HG02571 (cell line): ENCODE measurements at regions not wholly inside any gene's neighbourhood (a gene's known extent, or its start where the extent isn't known, plus 50 kb on each side); places are given as distances from the start of the nearest gene placed in this dataset.
"Not testable (repeated sequence)": the region's sequence is repeated elsewhere in the genome, so short reads cannot be mapped to it uniquely, and the experiment has no call there.

Source experiments
- ATAC-seq: cut with Tn5 transposase; IDR thresholded peaks from one replicate; pipeline ENCODE4 v1.9.1; 2021; ENCODE audit warnings: mild to moderate bottlenecking, moderate library complexity; ENCODE audit not compliant: unreplicated experiment

GRCh38 chr10:25076506-25077177 is 60.2 kb downstream of the THNSL1 start:
- no peak for ATAC-seq

DNA sequence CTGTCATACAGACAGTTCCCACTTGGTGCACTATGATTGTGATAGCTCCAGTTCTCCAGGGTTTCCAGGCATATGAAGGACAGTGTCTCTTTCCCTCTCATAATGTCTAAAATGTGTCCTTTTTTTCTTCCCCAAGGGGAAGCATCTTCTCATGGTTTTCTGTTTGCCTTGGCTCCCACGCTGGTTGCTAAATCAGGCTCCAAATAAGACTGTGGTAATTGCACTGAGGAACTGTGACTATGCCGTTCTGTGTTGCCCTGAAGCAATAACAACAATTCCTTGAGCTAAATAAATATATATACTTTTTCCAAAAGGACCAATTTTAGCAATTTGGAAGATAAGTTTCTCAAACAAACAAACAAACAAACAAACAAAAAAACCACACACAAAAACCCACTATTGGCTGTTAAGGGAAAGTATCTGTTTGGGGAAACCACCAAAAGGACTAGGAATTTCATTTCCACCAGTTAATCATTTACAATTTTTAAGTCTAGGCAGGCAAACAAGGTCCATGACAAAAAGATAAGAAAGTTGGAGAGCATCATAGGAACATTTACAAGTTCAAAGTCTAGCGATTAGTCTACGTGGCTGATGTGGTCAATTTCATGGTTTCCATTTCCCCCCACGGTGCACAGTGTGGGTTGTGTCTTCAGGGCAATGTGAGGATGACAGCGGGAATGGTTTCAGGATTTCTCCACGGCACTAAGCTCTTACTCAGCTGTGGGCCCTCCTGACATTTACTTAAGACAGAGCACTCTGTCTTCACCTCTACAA is 62.4 kb downstream of the THNSL1 start:
- ATAC-seq = no peak

DNA sequence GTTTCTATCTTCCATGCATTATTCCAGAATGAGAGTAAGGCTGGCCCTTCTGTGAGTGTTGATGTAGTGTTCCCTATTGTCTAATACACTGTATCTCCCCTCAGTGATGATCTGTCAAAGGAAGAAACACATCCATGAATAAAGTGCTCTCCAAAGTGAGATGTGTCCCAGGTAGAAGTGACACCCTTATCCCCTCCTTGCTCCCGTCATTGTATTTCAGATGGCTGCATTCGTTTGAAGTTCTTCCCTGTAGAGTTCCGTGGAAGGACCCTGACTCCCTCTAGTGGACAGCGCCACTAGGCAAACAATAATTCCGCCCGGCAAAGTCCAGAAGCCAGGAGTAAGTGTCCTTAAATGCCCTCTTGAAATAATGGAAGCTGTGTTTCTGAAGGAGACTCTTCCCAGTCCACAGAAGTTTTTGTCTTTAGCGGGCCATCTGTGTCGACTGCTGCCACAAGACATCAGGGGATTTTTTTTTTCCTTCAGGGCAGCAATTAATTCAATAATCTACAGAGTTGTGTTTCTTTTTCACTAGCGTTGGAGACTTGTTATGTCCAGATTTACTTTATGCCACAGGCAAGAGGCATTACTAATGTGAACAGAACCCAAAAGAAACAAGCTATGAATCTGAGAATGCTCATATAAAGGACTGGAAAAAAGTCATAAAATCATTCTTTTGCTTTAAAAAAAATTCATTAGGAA is 64.6 kb downstream of the THNSL1 start:
- peak; percentile 90 for ATAC-seq

DNA sequence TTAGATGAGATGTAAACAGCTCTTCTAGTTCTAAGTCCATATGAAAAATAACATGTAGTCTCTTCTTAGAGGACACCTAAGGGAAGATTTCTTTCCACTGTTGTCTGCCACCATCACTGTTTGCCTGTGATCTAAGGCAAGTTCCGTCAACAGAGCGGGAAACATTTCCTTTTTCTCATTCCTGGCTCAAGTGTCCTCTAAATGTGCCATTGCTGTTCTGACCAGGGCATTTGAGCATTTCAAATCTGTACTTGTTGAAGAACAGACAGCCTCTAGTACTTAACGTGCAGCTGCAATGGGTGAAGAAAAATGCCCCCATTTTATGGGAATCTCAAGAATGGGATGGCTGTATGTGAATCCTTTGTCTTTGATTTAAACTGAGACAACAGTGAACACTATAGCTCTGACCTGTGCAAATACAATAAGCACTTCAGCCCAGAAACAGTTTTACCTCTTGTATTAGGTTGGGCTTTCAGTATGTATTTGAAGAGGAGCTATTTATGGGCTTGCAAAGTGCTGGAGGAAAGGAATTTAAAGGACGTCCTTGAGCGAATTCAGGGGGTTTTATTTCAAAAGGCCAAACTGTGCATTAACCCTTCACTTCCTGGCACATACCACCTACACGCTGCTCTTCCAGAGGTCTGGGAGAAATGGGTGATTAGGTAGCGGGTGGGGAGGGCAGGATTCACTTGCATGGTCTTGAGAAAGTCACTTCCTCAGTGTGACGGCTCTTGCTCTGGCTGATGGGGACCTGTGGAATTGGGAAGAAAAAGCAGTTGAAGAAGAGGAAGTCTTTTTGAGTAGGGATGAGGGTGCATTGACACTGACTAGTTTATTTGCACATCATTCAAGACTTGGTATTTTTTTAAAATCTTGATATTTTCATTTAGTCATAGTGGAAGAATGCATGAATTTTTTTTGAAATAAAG is 66.1 kb downstream of the THNSL1 start:
- no peak for ATAC-seq

- no peak for ATAC-seq
These were observed 67.2 kb downstream of the THNSL1 start for GRCh38 chr10:25083546-25084111.

DNA sequence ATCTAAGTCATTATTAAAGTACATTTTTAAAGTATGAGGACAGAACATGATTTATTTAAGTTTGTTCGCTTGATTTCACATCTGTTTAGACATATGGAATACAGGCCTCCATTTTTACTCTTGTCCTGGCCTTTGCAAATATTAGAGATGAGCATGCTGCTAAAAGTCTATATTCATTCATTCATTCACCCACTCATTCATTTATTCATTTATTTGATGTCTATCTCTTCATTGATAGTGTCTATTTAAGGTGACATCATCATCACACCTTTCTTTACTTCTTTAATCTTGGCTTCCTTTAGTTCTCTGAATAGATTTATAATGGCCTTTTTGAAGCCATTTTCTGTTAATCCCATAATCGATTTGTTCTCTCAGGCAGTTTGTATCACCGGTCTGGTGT is 68.0 kb downstream of the THNSL1 start:
- no peak for ATAC-seq

- no peak for ATAC-seq
These were observed 78.2 kb downstream of the THNSL1 start for GRCh38 chr10:25094590-25094989.

- ATAC-seq = no peak
These were observed 77.0 kb upstream of the GPR158 start for GRCh38 chr10:25097669-25098411.

DNA sequence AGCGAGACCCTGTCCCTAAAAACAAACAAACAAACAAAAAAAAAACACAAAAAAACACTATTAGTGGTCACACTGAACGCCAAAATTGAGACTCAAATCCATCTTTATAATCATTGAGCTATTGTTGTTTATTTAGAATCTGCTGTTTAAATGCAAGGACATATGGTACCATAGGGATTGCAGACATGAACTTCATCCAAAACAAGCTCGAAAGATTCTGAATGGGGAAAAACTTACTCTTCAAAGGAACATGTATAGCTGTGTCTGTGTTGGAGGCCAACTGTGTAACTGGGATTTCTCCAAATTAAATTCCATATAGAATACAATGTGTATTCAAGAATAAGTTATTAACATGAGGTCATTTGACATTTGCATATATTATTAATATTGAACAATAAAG is 74.7 kb upstream of the GPR158 start:
- ATAC-seq = no peak

- no peak for ATAC-seq
These were observed 73.2 kb upstream of the GPR158 start for GRCh38 chr10:25101461-25102146.

DNA sequence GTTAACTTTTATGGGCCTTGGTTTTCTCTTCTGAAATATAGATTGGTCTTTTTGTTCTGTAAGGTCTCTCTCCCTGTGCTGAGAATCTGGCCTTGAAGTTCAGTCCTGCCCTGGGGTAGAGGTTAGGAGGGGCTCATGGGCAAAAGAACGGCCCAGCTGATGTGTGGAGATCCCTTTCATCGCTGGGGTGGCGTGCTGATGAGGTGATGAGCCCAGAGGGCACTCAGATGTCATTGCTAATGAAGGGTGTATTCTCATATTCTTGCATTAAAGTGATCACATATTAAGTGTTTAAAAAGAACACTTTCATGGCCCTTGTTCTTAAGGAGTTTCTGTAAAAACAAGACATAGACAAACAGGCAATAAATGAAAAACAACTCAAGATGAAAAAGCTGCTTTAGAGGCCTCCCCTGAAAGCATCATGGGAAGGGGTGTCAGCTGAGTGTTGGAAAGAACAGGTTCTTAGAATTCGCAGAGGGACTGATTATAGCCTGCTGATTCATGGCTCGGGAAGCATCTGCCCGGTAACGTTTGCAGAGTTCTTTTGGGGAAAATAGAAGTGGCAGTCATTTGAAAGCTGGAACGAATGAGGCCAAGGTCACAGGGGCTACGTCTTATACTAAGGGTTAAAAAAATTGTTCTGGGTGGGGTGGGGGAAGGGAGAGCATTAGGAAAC is 72.5 kb upstream of the GPR158 start:
- ATAC-seq = no peak

DNA sequence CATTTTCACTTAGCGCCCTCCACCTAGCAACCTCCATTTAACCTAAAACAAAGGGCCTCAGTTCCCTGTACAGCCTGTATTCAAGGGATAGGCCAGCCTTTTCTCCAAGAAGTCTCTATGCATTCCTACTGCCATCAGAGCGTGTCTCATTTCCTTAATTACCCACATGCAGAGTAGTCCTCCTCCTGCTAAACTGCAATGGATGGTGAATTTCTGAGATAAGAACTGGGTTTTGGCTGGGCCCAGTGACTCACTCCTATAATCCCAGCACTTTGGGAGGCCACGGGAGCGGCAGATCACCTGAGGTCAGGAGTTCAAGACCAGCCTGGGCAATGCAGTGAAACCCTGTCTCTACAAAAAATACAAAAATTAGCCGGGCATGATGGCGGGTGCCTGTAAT is 71.1 kb upstream of the GPR158 start:
- no peak for ATAC-seq

GRCh38 chr10:25104441-25104840 is 70.4 kb upstream of the GPR158 start:
- ATAC-seq = no peak

DNA sequence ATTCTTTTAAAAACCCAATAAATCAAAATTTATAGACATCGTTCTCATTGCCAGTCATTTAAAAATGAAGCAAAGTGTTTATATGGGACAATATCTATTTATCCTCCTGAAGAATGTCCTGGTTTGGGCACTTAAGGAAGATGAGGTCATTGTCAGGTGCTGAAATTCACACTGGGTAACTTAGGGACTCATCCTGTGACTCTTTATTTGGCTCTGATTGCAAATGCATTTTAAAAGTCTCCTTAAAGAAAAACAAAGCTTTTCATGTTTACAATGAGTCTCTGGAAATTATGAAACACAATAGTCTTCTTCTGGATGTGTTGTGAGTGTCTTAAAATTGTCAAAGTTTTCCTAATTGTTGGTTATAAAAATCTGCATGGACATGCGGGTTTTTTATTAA is 69.5 kb upstream of the GPR158 start:
- no peak for ATAC-seq

GRCh38 chr10:25105743-25106260 is 69.0 kb upstream of the GPR158 start:
- no peak for ATAC-seq

DNA sequence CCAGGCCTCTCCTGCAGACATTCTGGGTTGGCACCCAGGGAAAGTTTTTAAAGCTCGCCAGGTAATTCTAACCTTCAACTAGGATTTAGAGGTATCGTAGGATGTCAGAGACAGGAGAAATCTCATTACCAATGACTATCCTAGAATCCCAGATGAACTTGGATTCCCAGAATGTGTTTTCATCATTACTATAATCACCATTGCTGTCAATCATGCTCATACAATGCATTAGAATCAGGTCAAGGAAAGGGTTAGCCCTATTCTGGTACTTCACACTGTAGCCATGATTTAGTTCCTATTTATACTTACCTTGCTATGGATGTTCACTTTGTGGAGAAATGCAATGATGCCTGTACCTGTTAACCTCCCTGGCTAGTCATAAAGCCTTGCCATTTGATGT is 67.0 kb upstream of the GPR158 start:
- ATAC-seq = no peak

- not testable (repeated sequence) for ATAC-seq
These were observed 64.9 kb upstream of the GPR158 start for GRCh38 chr10:25109896-25110295.

GRCh38 chr10:25112016-25112415 is 62.8 kb upstream of the GPR158 start:
- no peak for ATAC-seq
